MM.1S (cell line): ENCODE measurements at regions not wholly inside any gene's neighbourhood (a gene's known extent, or its start where the extent isn't known, plus 50 kb on each side); places are given as distances from the start of the nearest gene placed in this dataset.

Source experiments
- DNase-seq: peaks from one replicate; pipeline ENCODE4 v3.0.0-alpha.2; 2015
- H2AFZ ChIP-seq: fragments of 300-600 bp; sonication (generic); 2 replicates; pipeline ENCODE4 v1.6.0; 2016; ENCODE audit warnings: antibody characterized with exemption, low read length
- H3F3A ChIP-seq: fragments of 300-600 bp; sonication (generic); 2 replicates; pipeline ENCODE4 v1.6.1; 2016; ENCODE audit warnings: mild to moderate bottlenecking, antibody characterized with exemption, low read length, moderate library complexity, mixed read lengths; ENCODE audit not compliant: insufficient read depth
- H3K27ac ChIP-seq: fragments of 300-600 bp; sonication (generic); 2 replicates; pipeline ENCODE4 v1.5.1; 2016; ENCODE audit warnings: mild to moderate bottlenecking, low read length
- H3K27me3 ChIP-seq: fragments of 300-600 bp; sonication (generic); replicated peaks from 2 replicates; pipeline ENCODE4 v1.6.0; 2016; ENCODE audit warnings: low read length; ENCODE audit not compliant: insufficient read depth
- H3K36me3 ChIP-seq: fragments of 300-600 bp; sonication (generic); replicated peaks from 2 replicates; pipeline ENCODE4 v1.6.1; 2016; ENCODE audit warnings: mild to moderate bottlenecking, low read length, mixed read lengths; ENCODE audit not compliant: insufficient read depth
- H3K4me1 ChIP-seq: fragments of 300-600 bp; sonication (generic); 2 replicates; pipeline ENCODE4 v1.6.1; 2016; ENCODE audit warnings: low read length, mixed read lengths
- H3K4me2 ChIP-seq: fragments of 300-600 bp; sonication (generic); 2 replicates; pipeline ENCODE4 v1.6.0; 2016; ENCODE audit warnings: low read depth, low read length
- H3K4me3 ChIP-seq: fragments of 300-600 bp; sonication (generic); 2 replicates; pipeline ENCODE4 v1.5.1; 2016; ENCODE audit warnings: low read length, mixed read lengths
- H3K79me2 ChIP-seq: fragments of 300-600 bp; sonication (generic); 2 replicates; pipeline ENCODE4 v1.6.1; 2016; ENCODE audit warnings: mixed run types, low read length, mixed read lengths
- H3K9ac ChIP-seq: fragments of 300-600 bp; sonication (generic); 2 replicates; pipeline ENCODE4 v1.6.1; 2016; ENCODE audit warnings: low read length, mixed read lengths
- H3K9me2 ChIP-seq: fragments of 300-600 bp; sonication (generic); replicated peaks from 2 replicates; pipeline ENCODE4 v1.6.1; 2016; ENCODE audit warnings: mild to moderate bottlenecking, low read length, mixed read lengths; ENCODE audit not compliant: insufficient read depth
- H3K9me3 ChIP-seq: fragments of 300-600 bp; sonication (generic); replicated peaks from 2 replicates; pipeline ENCODE4 v1.6.1; 2016; ENCODE audit warnings: mild to moderate bottlenecking, low read length, mixed read lengths; ENCODE audit not compliant: insufficient read depth
- H4K20me1 ChIP-seq: fragments of 300-600 bp; sonication (generic); 2 replicates; pipeline ENCODE4 v1.6.1; 2016; ENCODE audit warnings: mild to moderate bottlenecking, low read length, moderate library complexity, mixed read lengths; ENCODE audit not compliant: insufficient read depth
- EZH2 ChIP-seq: fragments of 300-600 bp; sonication (generic); optimal IDR thresholded peaks from 2 replicates; pipeline ENCODE3; 2017; ENCODE audit warnings: low read depth, mild to moderate bottlenecking, antibody characterized with exemption, low read length, mixed read lengths
- EZH2phosphoT487 ChIP-seq: fragments of 300-600 bp; sonication (generic); IDR thresholded peaks from 2 replicates; pipeline ENCODE4 v1.6.1; 2018; ENCODE audit warnings: antibody characterized with exemption, low read length
- TF ChIP-seq, protein P1 (sequence below): fragments of 300-600 bp; sonication (generic); IDR thresholded peaks from 2 replicates; pipeline ENCODE4 v1.5.1; 2016; ENCODE audit warnings: antibody characterized with exemption, low read length, mixed read lengths

DNA sequence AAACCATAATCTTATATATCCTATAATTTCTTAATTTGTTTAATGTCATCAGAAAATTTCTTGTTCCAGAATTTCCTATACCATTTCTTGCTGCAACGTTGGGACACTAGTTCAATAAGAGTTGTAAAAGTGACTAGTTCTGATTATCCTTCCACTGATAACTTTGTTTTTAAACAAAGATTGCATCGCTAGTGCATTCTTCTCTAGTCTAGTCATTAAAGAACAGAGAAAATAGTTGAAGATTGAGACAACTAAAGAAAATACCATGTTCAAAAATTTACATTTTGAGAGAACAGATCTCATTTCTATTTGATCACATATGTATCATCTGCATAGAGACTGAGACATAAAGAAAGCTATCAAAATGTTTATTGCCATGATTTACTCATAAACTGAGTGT lies 1888.2 kb downstream of the EFNA5 start:
- no peak overlapping the region for H3K4me3 ChIP-seq
- H3K27me3 ChIP-seq: no peaks in the 10 kb centered on the region
- H2AFZ ChIP-seq: no peak overlapping the region
- no peak overlapping the region for H3K4me2 ChIP-seq
- no peaks in the 10 kb centered on the region for H3K4me1 ChIP-seq
- no peaks in the 10 kb centered on the region for H3K9me3 ChIP-seq
- H4K20me1 ChIP-seq: no peaks in the 10 kb centered on the region
- H3K36me3 ChIP-seq: no peaks in the 10 kb centered on the region
- DNase-seq: no peak
- no peak overlapping the region for H3K27ac ChIP-seq
- no peaks in the 10 kb centered on the region for H3K9me2 ChIP-seq
- H3F3A ChIP-seq: no peaks in the 10 kb centered on the region
- H3K9ac ChIP-seq: no peak overlapping the region
- no peaks in the 10 kb centered on the region for H3K79me2 ChIP-seq
- TF ChIP-seq EZH2 (no peak), EZH2phosphoT487 (no peak)
- TF ChIP-seq, protein P1, sequence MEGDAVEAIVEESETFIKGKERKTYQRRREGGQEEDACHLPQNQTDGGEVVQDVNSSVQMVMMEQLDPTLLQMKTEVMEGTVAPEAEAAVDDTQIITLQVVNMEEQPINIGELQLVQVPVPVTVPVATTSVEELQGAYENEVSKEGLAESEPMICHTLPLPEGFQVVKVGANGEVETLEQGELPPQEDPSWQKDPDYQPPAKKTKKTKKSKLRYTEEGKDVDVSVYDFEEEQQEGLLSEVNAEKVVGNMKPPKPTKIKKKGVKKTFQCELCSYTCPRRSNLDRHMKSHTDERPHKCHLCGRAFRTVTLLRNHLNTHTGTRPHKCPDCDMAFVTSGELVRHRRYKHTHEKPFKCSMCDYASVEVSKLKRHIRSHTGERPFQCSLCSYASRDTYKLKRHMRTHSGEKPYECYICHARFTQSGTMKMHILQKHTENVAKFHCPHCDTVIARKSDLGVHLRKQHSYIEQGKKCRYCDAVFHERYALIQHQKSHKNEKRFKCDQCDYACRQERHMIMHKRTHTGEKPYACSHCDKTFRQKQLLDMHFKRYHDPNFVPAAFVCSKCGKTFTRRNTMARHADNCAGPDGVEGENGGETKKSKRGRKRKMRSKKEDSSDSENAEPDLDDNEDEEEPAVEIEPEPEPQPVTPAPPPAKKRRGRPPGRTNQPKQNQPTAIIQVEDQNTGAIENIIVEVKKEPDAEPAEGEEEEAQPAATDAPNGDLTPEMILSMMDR: no peak

DNA sequence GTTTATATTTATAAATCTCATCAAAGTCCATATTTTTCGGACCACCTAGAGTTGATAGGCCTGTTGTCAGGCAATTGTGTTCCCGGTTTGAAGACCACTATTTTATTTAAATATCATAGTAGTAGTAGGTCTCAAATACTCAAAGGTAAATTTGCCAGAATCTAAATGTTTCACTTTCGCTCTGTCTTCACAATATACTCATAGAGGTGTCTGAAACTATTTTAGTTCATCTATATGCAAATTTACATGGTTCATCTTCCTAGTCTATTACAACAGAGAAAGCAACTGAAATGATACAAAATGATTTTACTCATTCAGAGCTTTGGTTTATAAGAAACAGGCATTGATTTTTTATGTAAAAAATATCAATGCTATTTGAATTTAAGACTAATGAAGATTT lies 1897.5 kb downstream of the EFNA5 start:
- peak; percentile 59 for DNase-seq
- H3K79me2 ChIP-seq: no peaks in the 10 kb centered on the region
- H3K9me3 ChIP-seq: no peaks in the 10 kb centered on the region
- no peaks in the 10 kb centered on the region for H3F3A ChIP-seq
- H3K4me1 ChIP-seq: no peaks in the 10 kb centered on the region; the same call in 1 of the 2 replicates
- TF ChIP-seq, protein P1: no peak
- TF ChIP-seq EZH2: no peak
- TF ChIP-seq EZH2phosphoT487: no peak
- no peak overlapping the region for H3K9ac ChIP-seq
- no peaks in the 10 kb centered on the region for H3K36me3 ChIP-seq
- no peaks in the 10 kb centered on the region for H3K9me2 ChIP-seq
- H4K20me1 ChIP-seq: no peaks in the 10 kb centered on the region
- H3K27me3 ChIP-seq: no peaks in the 10 kb centered on the region
- H3K27ac ChIP-seq: no peak overlapping the region
- H3K4me2 ChIP-seq: 0 out of 2 replicates have a peak overlapping the region, but pooled peaks have one; percentile 5
- no peak overlapping the region for H3K4me3 ChIP-seq
- H2AFZ ChIP-seq: no peak overlapping the region

DNA sequence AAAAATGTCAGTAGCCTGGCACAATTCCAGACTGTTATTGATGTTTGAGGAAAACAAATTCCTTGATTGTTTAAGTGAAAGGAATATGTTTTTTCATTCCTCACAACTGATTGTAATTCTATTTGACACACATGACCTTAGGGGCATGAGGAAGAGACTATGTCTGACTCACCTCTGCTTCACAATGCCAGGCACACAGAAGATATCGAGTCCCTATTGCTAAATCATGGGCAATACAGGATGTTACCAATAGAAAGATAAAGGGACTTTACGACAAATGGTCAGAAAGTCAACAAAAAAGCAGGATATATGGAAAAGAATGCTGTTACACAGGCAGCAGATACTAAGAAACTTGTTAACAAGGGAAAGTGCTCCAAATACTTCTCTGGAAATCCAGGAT lies 1903.5 kb downstream of the EFNA5 start:
- H3K4me2 ChIP-seq: no peak overlapping the region
- H3F3A ChIP-seq: no peaks in the 10 kb centered on the region
- no peaks in the 10 kb centered on the region for H3K9me2 ChIP-seq

More for the DNA sequence above, 1903.5 kb downstream of the EFNA5 start:
- TF ChIP-seq, protein P1: no peak
- TF ChIP-seq EZH2: no peak
- no peaks in the 10 kb centered on the region for H4K20me1 ChIP-seq
- DNase-seq: no peak
- no peaks in the 10 kb centered on the region for H3K4me1 ChIP-seq
- no peak overlapping the region for H2AFZ ChIP-seq
- H3K27me3 ChIP-seq: no peaks in the 10 kb centered on the region
- no peaks in the 10 kb centered on the region for H3K9me3 ChIP-seq
- no peaks in the 10 kb centered on the region for H3K79me2 ChIP-seq
- no peak overlapping the region for H3K4me3 ChIP-seq
- H3K36me3 ChIP-seq: no peaks in the 10 kb centered on the region
- H3K27ac ChIP-seq: no peak overlapping the region
- H3K9ac ChIP-seq: no peak overlapping the region
